HCT116 (cell line): ENCODE measurements at regions not wholly inside any gene's neighbourhood (a gene's known extent, or its start where the extent isn't known, plus 50 kb on each side); places are given as distances from the start of the nearest gene placed in this dataset.
"Not testable (repeated sequence)": the region's sequence is repeated elsewhere in the genome, so short reads cannot be mapped to it uniquely, and the experiment has no call there.

ENCODE experiments used
- CBX3 ChIP-seq: IDR thresholded peaks from 2 replicates; pipeline ENCODE4 v1.6.1; 2012; ENCODE audit warnings: low read depth
- POLR2AphosphoS5 ChIP-seq: IDR thresholded peaks from 2 replicates; pipeline ENCODE4 v1.6.1; 2011; ENCODE audit warnings: mild to moderate bottlenecking, low read depth, low read length, moderate library complexity
- SRF ChIP-seq: IDR thresholded peaks from 2 replicates; pipeline ENCODE4 v1.6.1; 2012; ENCODE audit warnings: low read depth
- TF ChIP-seq, protein P1 (sequence below), 3 experiments: fragments of 200-600 bp in 1 of 3; sonication (generic) in 1 of 3; IDR thresholded peaks in 2 of 3; conservative IDR thresholded peaks in 1 of 3; 2 replicates each; pipeline ENCODE4 v1.5.1; 2012 to 2017; ENCODE audit warnings: low read depth in 2 of 3, low read length in 2 of 3, antibody characterized with exemption in 1 of 3, borderline replicate concordance in 1 of 3, control low read depth in 1 of 3, mild to moderate bottlenecking in 1 of 3, mixed read lengths in 1 of 3, mixed run types in 1 of 3, moderate library complexity in 1 of 3; ENCODE audit not compliant: insufficient read depth in 1 of 3

DNA sequence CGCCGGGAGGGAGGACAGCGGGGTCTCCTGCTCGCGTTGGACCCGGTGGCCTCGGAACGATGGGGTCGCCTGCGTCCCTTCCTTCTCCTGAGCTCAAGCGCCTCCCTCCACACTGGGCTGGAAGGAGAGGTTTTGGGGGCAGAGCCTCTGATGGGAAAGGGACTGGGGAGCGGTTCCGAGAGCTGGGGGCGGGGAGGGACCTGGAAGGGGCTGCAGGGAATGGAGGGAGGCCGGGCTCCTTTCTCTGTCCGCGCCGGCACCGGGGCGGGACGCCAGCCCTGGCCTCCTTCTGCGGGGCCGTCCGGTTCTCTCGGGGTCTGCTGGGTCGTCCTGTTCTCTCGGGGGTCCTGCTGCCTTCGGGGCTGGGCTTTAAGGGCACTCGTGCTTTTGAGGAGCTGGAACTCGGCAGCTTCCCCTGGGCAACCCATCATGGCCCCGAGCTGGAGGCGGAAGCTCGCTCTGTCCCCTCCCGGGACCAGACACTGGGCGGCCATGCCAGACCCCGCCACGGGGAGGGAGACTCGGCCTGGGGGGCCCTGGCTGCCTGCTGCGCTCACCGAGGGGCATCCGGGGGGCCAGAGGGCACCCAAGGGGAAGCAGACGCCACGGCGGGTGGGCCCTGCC lies 3956.7 kb upstream of the TPTE start:
- TF ChIP-seq, protein P1, sequence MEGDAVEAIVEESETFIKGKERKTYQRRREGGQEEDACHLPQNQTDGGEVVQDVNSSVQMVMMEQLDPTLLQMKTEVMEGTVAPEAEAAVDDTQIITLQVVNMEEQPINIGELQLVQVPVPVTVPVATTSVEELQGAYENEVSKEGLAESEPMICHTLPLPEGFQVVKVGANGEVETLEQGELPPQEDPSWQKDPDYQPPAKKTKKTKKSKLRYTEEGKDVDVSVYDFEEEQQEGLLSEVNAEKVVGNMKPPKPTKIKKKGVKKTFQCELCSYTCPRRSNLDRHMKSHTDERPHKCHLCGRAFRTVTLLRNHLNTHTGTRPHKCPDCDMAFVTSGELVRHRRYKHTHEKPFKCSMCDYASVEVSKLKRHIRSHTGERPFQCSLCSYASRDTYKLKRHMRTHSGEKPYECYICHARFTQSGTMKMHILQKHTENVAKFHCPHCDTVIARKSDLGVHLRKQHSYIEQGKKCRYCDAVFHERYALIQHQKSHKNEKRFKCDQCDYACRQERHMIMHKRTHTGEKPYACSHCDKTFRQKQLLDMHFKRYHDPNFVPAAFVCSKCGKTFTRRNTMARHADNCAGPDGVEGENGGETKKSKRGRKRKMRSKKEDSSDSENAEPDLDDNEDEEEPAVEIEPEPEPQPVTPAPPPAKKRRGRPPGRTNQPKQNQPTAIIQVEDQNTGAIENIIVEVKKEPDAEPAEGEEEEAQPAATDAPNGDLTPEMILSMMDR (IDR thresholded peaks at IDR 0.05 in 2 of 3, conservative IDR thresholded peaks at IDR 0.05 in 1 of 3; ENCODE audit: borderline replicate concordance in 1 of 3, insufficient read depth in 1 of 3, low read depth in 2 of 3, low read length in 2 of 3), result not testable (repeated sequence)
- TF ChIP-seq SRF, CBX3, POLR2AphosphoS5: not testable (repeated sequence)
